ENCODE measurements at regions not wholly inside any gene's neighbourhood (a gene's known extent, or its start where the extent isn't known, plus 50 kb on each side); places are given as distances from the start of the nearest gene placed in this dataset.

DNA sequence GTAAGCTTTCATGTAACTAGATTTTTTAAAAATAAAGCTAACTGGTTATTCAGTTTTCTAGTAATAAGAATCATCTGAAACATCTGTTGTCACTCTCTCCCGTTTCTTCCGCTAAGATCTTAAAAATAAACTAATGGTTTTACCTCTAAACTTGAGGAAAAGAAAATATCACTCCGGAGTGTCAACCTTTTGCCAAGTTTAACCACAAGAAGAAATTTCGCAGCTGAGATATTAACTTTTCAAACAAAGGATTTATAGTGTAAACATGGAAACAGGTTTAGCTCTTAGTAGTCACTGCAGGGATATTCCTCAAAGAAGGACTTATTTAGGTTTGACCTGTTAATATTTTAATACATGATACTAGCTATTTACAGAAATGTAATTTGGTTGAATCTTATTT lies 954.9 kb downstream of the ADGRL2 start:
- Histone ChIP-seq H3K79me1 (ENCODE audit: low read depth, low read length) (no peaks in the 10 kb centered on the region), H2AK5ac (ENCODE audit: low read depth, low read length) (no peak overlapping the region), H3K4ac (ENCODE audit: low read length) (no peak overlapping the region), H3K9ac (ENCODE audit: low read depth, low read length, poor library complexity) (no peak overlapping the region), H4K91ac (ENCODE audit: low read depth, low read length, poor library complexity) (no peak overlapping the region), H3K4me1 (ENCODE audit: control insufficient read depth in 2 of 2, insufficient read depth in 1 of 2, low read depth in 1 of 2, low read length in 2 of 2) (peaks cover 1 to 6% of the 10 kb centered on the region in 2 donors), H2AFZ (ENCODE audit: low read length) (no peak overlapping the region), H2BK15ac (ENCODE audit: low read length) (no peak overlapping the region), H2BK5ac (ENCODE audit: low read length) (no peak overlapping the region), H3K14ac (ENCODE audit: low read length) (no peak overlapping the region), H3K4me2 (ENCODE audit: insufficient read depth, low read length, poor library complexity, severe bottlenecking) (no peak overlapping the region), H3K23ac (ENCODE audit: low read depth, low read length, poor library complexity) (no peak overlapping the region), H3K4me3 (ENCODE audit: low read length in 2 of 2) (no peak overlapping the region), H3K27me3 (ENCODE audit: control insufficient read depth in 3 of 3, insufficient read depth in 3 of 3, low read depth in 1 of 3, low read length in 3 of 3) (no peaks in the 10 kb centered on the region), H3K36me3 (replicated peaks in 1 of 2; ENCODE audit: control insufficient read depth in 2 of 2, insufficient read depth in 2 of 2, low read length in 2 of 2) (no peaks in the 10 kb centered on the region), H3K9me3 (replicated peaks in 1 of 2; ENCODE audit: control insufficient read depth in 2 of 2, insufficient read depth in 1 of 2, low read depth in 1 of 2, low read length in 2 of 2) (no peaks in the 10 kb centered on the region), H3K18ac (ENCODE audit: low read length) (no peak overlapping the region), H3K27ac (replicated peaks; ENCODE audit: low read length) (no peak overlapping the region), H2BK12ac (ENCODE audit: low read length) (no peak overlapping the region), H4K8ac (ENCODE audit: low read depth, low read length) (no peak overlapping the region), H2BK120ac (ENCODE audit: low read depth, low read length) (no peak overlapping the region)
- WGBS, 2 donors (ENCODE audit: extremely low coverage in 2 of 2, insufficient read length in 2 of 2, insufficient replicate concordance in 1 of 2), result no CpG with 5 or more reads among the region's 4 CpGs
- DNase-seq (ENCODE audit: low spot score), result no peak

DNA sequence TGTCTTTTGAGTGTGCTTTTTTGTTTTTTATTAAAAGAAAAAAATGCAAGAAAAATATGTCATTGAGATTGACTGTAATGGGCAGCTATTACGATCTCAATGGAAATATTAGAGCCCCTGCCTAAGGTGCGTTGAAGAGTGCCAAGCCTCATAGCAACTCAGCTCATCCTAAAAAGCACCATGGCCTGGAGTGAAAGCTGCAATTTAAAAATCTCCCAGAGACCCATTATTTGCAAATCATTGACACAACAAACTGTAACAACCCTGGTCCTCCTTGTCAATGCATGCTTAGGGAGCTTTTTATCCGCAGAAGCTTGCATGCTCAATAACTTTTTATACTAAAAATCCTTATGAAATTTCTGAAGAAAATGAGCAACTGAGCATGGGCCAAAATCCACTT lies 954.5 kb downstream of the ADGRL2 start:
- Histone ChIP-seq H3K4me1 (ENCODE audit: control insufficient read depth in 2 of 2, insufficient read depth in 1 of 2, low read depth in 1 of 2, low read length in 2 of 2) (peaks cover 0 to under 1% of the 10 kb centered on the region in 2 donors), H3K4me2 (ENCODE audit: insufficient read depth, low read length, poor library complexity, severe bottlenecking) (no peak overlapping the region), H3K27ac (replicated peaks; ENCODE audit: low read length) (no peak overlapping the region), H4K91ac (ENCODE audit: low read depth, low read length, poor library complexity) (no peak overlapping the region), H2BK5ac (ENCODE audit: low read length) (no peak overlapping the region), H3K18ac (ENCODE audit: low read length) (no peak overlapping the region), H3K9me3 (replicated peaks in 1 of 2; ENCODE audit: control insufficient read depth in 2 of 2, insufficient read depth in 1 of 2, low read depth in 1 of 2, low read length in 2 of 2) (no peaks in the 10 kb centered on the region), H3K4me3 (ENCODE audit: low read length in 2 of 2) (no peak overlapping the region), H2BK15ac (ENCODE audit: low read length) (no peak overlapping the region), H2AK5ac (ENCODE audit: low read depth, low read length) (no peak overlapping the region), H3K14ac (ENCODE audit: low read length) (no peak overlapping the region), H3K23ac (ENCODE audit: low read depth, low read length, poor library complexity) (no peak overlapping the region), H3K9ac (ENCODE audit: low read depth, low read length, poor library complexity) (no peak overlapping the region), H2AFZ (ENCODE audit: low read length) (no peak overlapping the region), H3K79me1 (ENCODE audit: low read depth, low read length) (no peaks in the 10 kb centered on the region), H2BK120ac (ENCODE audit: low read depth, low read length) (no peak overlapping the region), H4K8ac (ENCODE audit: low read depth, low read length) (no peak overlapping the region), H3K27me3 (ENCODE audit: control insufficient read depth in 3 of 3, insufficient read depth in 3 of 3, low read depth in 1 of 3, low read length in 3 of 3) (no peaks in the 10 kb centered on the region), H3K36me3 (replicated peaks in 1 of 2; ENCODE audit: control insufficient read depth in 2 of 2, insufficient read depth in 2 of 2, low read length in 2 of 2) (no peaks in the 10 kb centered on the region), H3K4ac (ENCODE audit: low read length) (no peak overlapping the region), H2BK12ac (ENCODE audit: low read length) (no peak overlapping the region)
- DNase-seq (ENCODE audit: low spot score), result no peak
- WGBS, 2 donors (ENCODE audit: extremely low coverage in 2 of 2, insufficient read length in 2 of 2, insufficient replicate concordance in 1 of 2), result no CpG with 5 or more reads among the region's 3 CpGs

DNA sequence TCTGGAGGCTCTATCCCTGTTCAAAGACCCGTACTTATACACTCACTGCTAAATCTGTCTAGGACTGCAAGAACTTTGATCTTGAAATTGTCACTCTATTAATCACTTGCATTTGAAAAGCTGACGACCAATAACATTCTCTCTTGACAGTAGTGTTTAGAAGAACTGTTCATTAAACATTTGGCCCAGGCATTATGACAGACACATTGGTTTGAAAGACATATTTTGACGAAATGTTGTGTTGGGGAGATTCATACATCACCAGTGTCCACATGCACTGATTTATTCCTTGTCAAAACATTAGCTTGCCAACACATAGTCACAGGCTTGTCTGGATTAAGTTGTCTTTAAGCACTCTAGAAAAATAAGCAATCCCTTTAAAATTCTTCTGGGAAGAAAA lies 951.3 kb downstream of the ADGRL2 start:
- H2BK15ac ChIP-seq (ENCODE audit: low read length), result no peak overlapping the region
- H3K14ac ChIP-seq (ENCODE audit: low read length), result no peak overlapping the region
- H2BK120ac ChIP-seq (ENCODE audit: low read depth, low read length), result no peak overlapping the region
- no peak overlapping the region for H2AK5ac ChIP-seq (ENCODE audit: low read depth, low read length)
- no peaks in the 10 kb centered on the region for H3K79me1 ChIP-seq (ENCODE audit: low read depth, low read length)
- no peak overlapping the region for H4K8ac ChIP-seq (ENCODE audit: low read depth, low read length)
- no peak for DNase-seq (ENCODE audit: low spot score)
- no peak overlapping the region for H3K4ac ChIP-seq (ENCODE audit: low read length)
- H3K9ac ChIP-seq (ENCODE audit: low read depth, low read length, poor library complexity), result no peak overlapping the region
- no peaks in the 10 kb centered on the region for H3K36me3 ChIP-seq (replicated peaks in 1 of 2; ENCODE audit: control insufficient read depth in 2 of 2, insufficient read depth in 2 of 2, low read length in 2 of 2)
- no peak overlapping the region for H3K27ac ChIP-seq (replicated peaks; ENCODE audit: low read length)
- H3K18ac ChIP-seq (ENCODE audit: low read length), result no peak overlapping the region
- H3K4me3 ChIP-seq (ENCODE audit: low read length in 2 of 2), result no peak overlapping the region
- H2BK5ac ChIP-seq (ENCODE audit: low read length), result no peak overlapping the region
- H3K23ac ChIP-seq (ENCODE audit: low read depth, low read length, poor library complexity), result no peak overlapping the region
- no peak overlapping the region for H2AFZ ChIP-seq (ENCODE audit: low read length)
- no peak overlapping the region for H3K4me2 ChIP-seq (ENCODE audit: insufficient read depth, low read length, poor library complexity, severe bottlenecking)
- no peaks in the 10 kb centered on the region for H3K27me3 ChIP-seq (ENCODE audit: control insufficient read depth in 3 of 3, insufficient read depth in 3 of 3, low read depth in 1 of 3, low read length in 3 of 3)
- WGBS, 2 donors (ENCODE audit: extremely low coverage in 2 of 2, insufficient read length in 2 of 2, insufficient replicate concordance in 1 of 2), result no CpG with 5 or more reads among the region's 3 CpGs
- H3K9me3 ChIP-seq (replicated peaks in 1 of 2; ENCODE audit: control insufficient read depth in 2 of 2, insufficient read depth in 1 of 2, low read depth in 1 of 2, low read length in 2 of 2), result no peaks in the 10 kb centered on the region
- H4K91ac ChIP-seq (ENCODE audit: low read depth, low read length, poor library complexity), result no peak overlapping the region
- no peak overlapping the region for H2BK12ac ChIP-seq (ENCODE audit: low read length)
- no peaks in the 10 kb centered on the region for H3K4me1 ChIP-seq (ENCODE audit: control insufficient read depth in 2 of 2, insufficient read depth in 1 of 2, low read depth in 1 of 2, low read length in 2 of 2)

DNA sequence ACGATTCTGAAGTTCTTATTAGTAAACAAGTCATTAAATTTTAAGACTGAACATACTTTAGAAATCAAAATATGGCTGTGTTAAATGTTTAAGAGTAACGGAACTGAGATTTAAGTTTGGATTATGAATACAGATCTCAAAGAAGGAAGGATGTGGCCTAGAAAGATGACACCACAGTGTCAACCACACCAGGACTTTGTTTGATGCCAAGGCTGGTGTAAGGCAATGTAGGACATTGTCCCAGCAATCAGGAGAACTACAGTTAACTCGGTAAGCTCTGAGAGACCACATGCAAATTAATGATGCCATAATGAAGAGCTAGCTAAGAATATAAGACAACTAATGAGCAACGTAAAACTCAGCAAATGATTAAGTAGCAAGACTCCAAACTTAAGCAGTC lies 932.9 kb downstream of the ADGRL2 start:
- no peak overlapping the region for H3K27ac ChIP-seq (replicated peaks; ENCODE audit: low read length)
- no peaks in the 10 kb centered on the region for H3K27me3 ChIP-seq (ENCODE audit: control insufficient read depth in 3 of 3, insufficient read depth in 3 of 3, low read depth in 1 of 3, low read length in 3 of 3)
- no peaks in the 10 kb centered on the region for H3K79me1 ChIP-seq (ENCODE audit: low read depth, low read length)
- no peak for DNase-seq (ENCODE audit: low spot score)
- H3K4me3 ChIP-seq (ENCODE audit: low read length in 2 of 2), result no peak overlapping the region
- no peak overlapping the region for H3K14ac ChIP-seq (ENCODE audit: low read length)
- H3K4me2 ChIP-seq (ENCODE audit: insufficient read depth, low read length, poor library complexity, severe bottlenecking), result no peak overlapping the region
- peak overlapping the region; percentile 6 for H2AFZ ChIP-seq (ENCODE audit: low read length)
- no peak overlapping the region for H2BK12ac ChIP-seq (ENCODE audit: low read length)
- no peak overlapping the region for H2BK5ac ChIP-seq (ENCODE audit: low read length)
- H4K8ac ChIP-seq (ENCODE audit: low read depth, low read length), result no peak overlapping the region
- no peak overlapping the region for H3K4ac ChIP-seq (ENCODE audit: low read length)
- WGBS, 2 donors (ENCODE audit: extremely low coverage in 2 of 2, insufficient read length in 2 of 2, insufficient replicate concordance in 1 of 2), result no CpG with 5 or more reads among the region's 4 CpGs
- no peak overlapping the region for H2AK5ac ChIP-seq (ENCODE audit: low read depth, low read length)
- no peak overlapping the region for H4K91ac ChIP-seq (ENCODE audit: low read depth, low read length, poor library complexity)
- H3K9ac ChIP-seq (ENCODE audit: low read depth, low read length, poor library complexity), result no peak overlapping the region
- H3K9me3 ChIP-seq (replicated peaks in 1 of 2; ENCODE audit: control insufficient read depth in 2 of 2, insufficient read depth in 1 of 2, low read depth in 1 of 2, low read length in 2 of 2), result peaks cover 3 to 20% of the 10 kb centered on the region in 2 donors
- H2BK120ac ChIP-seq (ENCODE audit: low read depth, low read length), result no peak overlapping the region
- no peak overlapping the region for H3K18ac ChIP-seq (ENCODE audit: low read length)
- H2BK15ac ChIP-seq (ENCODE audit: low read length), result no peak overlapping the region
- no peak overlapping the region for H3K23ac ChIP-seq (ENCODE audit: low read depth, low read length, poor library complexity)
- H3K36me3 ChIP-seq (replicated peaks in 1 of 2; ENCODE audit: control insufficient read depth in 2 of 2, insufficient read depth in 2 of 2, low read length in 2 of 2), result no peaks in the 10 kb centered on the region
- no peaks in the 10 kb centered on the region for H3K4me1 ChIP-seq (ENCODE audit: control insufficient read depth in 2 of 2, insufficient read depth in 1 of 2, low read depth in 1 of 2, low read length in 2 of 2)
